ENCODE measurements at regions not wholly inside any gene's neighbourhood (a gene's known extent, or its start where the extent isn't known, plus 50 kb on each side); places are given as distances from the start of the nearest gene placed in this dataset.

DNA sequence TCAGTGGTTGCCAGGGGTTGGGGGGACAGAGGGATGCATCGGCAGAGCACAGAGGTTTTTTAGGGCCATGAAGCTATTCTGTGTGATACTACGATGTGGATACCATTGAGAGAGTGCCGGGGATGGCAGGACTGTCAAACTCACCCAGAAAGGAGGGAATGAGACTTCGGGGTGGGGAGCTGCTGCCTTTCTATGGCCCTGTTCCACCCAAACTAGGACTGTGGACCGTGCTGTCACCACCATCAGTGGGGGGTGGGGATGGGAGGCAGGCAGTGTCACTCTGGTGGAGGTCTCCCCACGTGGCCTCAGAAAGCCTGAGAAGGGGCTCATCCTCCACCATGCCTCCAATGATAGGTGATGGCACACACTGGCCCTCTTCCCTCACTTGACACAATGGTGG, 146.2 kb downstream of the PTPN20 start:
- TF ChIP-seq POLR2A (IDR thresholded peaks at IDR 0.05) (no peak), CTCF (IDR thresholded peaks at IDR 0.05) (no peak)
